GM23248 (cell line): ENCODE measurements at regions not wholly inside any gene's neighbourhood (a gene's known extent, or its start where the extent isn't known, plus 50 kb on each side); places are given as distances from the start of the nearest gene placed in this dataset.

Experiments
- DNase-seq: peaks from one replicate; pipeline ENCODE4 v3.0.0-alpha.2; 2015
- H2AFZ ChIP-seq: fragments of 200-600 bp; sonication (generic); 2 replicates; pipeline ENCODE4 v1.6.1; 2016; ENCODE audit warnings: antibody characterized with exemption
- H3F3A ChIP-seq: fragments of 200-600 bp; sonication (generic); 2 replicates; pipeline ENCODE4 v1.6.1; 2016; ENCODE audit warnings: mild to moderate bottlenecking, antibody characterized with exemption, mixed run types; ENCODE audit not compliant: insufficient read depth
- H3K27ac ChIP-seq: fragments of 200-600 bp; sonication (generic); 2 replicates; pipeline ENCODE4 v1.5.1; 2016; ENCODE audit warnings: mild to moderate bottlenecking
- H3K27me3 ChIP-seq: fragments of 200-600 bp; sonication (generic); replicated peaks from 2 replicates; pipeline ENCODE4 v1.6.1; 2016; ENCODE audit warnings: mild to moderate bottlenecking; ENCODE audit not compliant: insufficient read depth
- H3K36me3 ChIP-seq: fragments of 200-600 bp; sonication (generic); 2 replicates; pipeline ENCODE4 v1.6.1; 2016; ENCODE audit warnings: low read depth, mild to moderate bottlenecking
- H3K4me1 ChIP-seq: fragments of 200-600 bp; sonication (generic); 2 replicates; pipeline ENCODE4 v1.6.1; 2016; ENCODE audit warnings: mild to moderate bottlenecking; ENCODE audit not compliant: insufficient read depth
- H3K4me2 ChIP-seq: fragments of 200-600 bp; sonication (generic); one replicate; pipeline ENCODE4 v1.6.1; 2016; ENCODE audit warnings: mild to moderate bottlenecking; ENCODE audit not compliant: unreplicated experiment
- H3K4me3 ChIP-seq: fragments of 200-600 bp; sonication (generic); 2 replicates; pipeline ENCODE4 v1.5.1; 2016; ENCODE audit warnings: mild to moderate bottlenecking
- H3K79me2 ChIP-seq: fragments of 200-600 bp; sonication (generic); 2 replicates; pipeline ENCODE4 v1.6.1; 2016; ENCODE audit warnings: mild to moderate bottlenecking; ENCODE audit not compliant: insufficient read depth
- H3K9ac ChIP-seq: fragments of 200-600 bp; sonication (generic); 2 replicates; pipeline ENCODE4 v1.6.1; 2016; ENCODE audit warnings: mild to moderate bottlenecking
- H3K9me2 ChIP-seq: fragments of 200-600 bp; sonication (generic); 2 replicates; pipeline ENCODE4 v1.6.1; 2016; ENCODE audit warnings: mixed run types, mild to moderate bottlenecking, moderate library complexity; ENCODE audit not compliant: insufficient read depth
- H3K9me3 ChIP-seq: fragments of 200-600 bp; sonication (generic); one replicate; pipeline ENCODE4 v1.6.1; 2017; ENCODE audit warnings: low read depth
- H4K20me1 ChIP-seq: fragments of 200-600 bp; sonication (generic); 2 replicates; pipeline ENCODE4 v1.6.0; 2016; ENCODE audit not compliant: insufficient read depth
- EZH2 ChIP-seq: fragments of 200-600 bp; sonication (generic); IDR thresholded peaks from 2 replicates; pipeline ENCODE4 v1.6.1; 2018; ENCODE audit warnings: antibody characterized with exemption, mild to moderate bottlenecking; ENCODE audit not compliant: insufficient read depth, poor library complexity, severe bottlenecking
- EZH2phosphoT487 ChIP-seq: fragments of 200-600 bp; sonication (generic); IDR thresholded peaks from 2 replicates; pipeline ENCODE4 v1.6.1; 2018; ENCODE audit warnings: antibody characterized with exemption, moderate library complexity, mild to moderate bottlenecking, low read depth; ENCODE audit not compliant: insufficient read depth
- WGBS, 2 experiments: methylation state at CpG; one replicate each; pipeline ENCODE4 v1.1.6; 2015 to 2017; ENCODE audit warnings: low lambda C conversion rate in 2 of 2, low coverage in 1 of 2; ENCODE audit errors: missing lambda C conversion rate in 2 of 2; 5-methylcytosine and 5-hydroxymethylcytosine counted together
- in situ Hi-C: fragments of 300-500 bp; cut with MboI; formaldehyde crosslinking; loops from 2 replicates; pipeline ENCODE4 v1.15.0; 2020

DNA sequence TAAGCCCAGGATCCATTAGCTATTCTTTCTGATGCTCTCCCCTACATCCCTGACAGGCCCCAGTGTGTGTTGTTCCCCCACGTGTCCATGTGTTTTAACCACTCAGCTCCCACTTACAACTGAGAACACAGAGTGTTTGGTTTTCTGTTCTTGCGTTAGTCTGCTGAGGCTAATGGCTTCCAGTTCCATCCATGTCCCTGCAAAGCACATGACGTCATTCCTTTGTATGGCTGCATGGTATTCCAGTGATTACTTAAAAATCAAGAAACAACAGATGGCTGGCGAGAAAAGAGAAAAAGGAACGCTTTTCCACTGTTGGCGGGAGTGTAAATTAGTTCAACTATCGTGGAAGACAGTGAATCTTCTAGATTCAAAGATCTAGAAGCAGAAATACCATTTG, 556.0 kb downstream of the PTPRC start:
- Histone ChIP-seq H3K9me2 (no peaks in the 10 kb centered on the region), H3K4me3 (no peak overlapping the region), H3K9me3 (no peaks in the 10 kb centered on the region), H3K27ac (no peak overlapping the region), H4K20me1 (no peaks in the 10 kb centered on the region), H3K9ac (no peak overlapping the region), H3K27me3 (no peaks in the 10 kb centered on the region), H3F3A (no peaks in the 10 kb centered on the region), H2AFZ (no peak overlapping the region), H3K79me2 (no peaks in the 10 kb centered on the region), H3K36me3 (no peaks in the 10 kb centered on the region), H3K4me2 (no peak overlapping the region), H3K4me1 (no peaks in the 10 kb centered on the region)
- in situ Hi-C loops = no loop called here
- no peak for TF ChIP-seq EZH2
- TF ChIP-seq EZH2phosphoT487 = no peak
- 55 to 58% methylated on average over 7 of the region's 7 CpGs for WGBS, 2 experiments
- DNase-seq = no peak

DNA sequence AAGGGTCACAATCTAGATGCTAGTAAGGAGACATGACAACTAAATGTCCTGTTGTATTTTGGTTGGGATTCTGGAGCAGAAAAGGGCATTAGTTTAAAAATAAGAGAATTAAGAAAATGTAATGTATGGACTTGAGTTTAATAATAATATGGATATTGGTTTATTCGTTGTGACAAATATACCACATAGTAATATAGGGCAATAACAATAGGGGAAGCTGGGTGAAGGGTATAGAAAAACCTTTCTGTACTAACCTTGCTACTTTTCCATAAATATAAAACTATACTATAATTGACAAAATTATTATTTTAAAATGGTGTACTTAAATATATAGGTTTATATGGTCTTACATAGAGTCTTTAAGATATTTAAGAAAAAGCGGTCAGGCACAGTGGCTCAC, 558.9 kb downstream of the PTPRC start:
- Histone ChIP-seq H3K9ac (no peak overlapping the region), H3K36me3 (no peaks in the 10 kb centered on the region), H3F3A (no peaks in the 10 kb centered on the region), H4K20me1 (no peaks in the 10 kb centered on the region), H3K9me2 (no peaks in the 10 kb centered on the region), H3K79me2 (no peaks in the 10 kb centered on the region), H3K27me3 (no peaks in the 10 kb centered on the region), H3K27ac (no peak overlapping the region), H2AFZ (no peak overlapping the region), H3K4me2 (no peak overlapping the region), H3K4me1 (no peaks in the 10 kb centered on the region), H3K4me3 (no peak overlapping the region), H3K9me3 (no peaks in the 10 kb centered on the region)
- WGBS, 2 experiments = 60 to 62% methylated on average over 2 of the region's 2 CpGs
- TF ChIP-seq EZH2phosphoT487 (no peak), EZH2 (no peak)
- in situ Hi-C loops = no loop called here
- no peak for DNase-seq

- Histone ChIP-seq H3F3A (no peaks in the 10 kb centered on the region), H4K20me1 (no peaks in the 10 kb centered on the region), H3K27me3 (no peaks in the 10 kb centered on the region), H3K4me2 (no peak overlapping the region), H3K4me3 (no peak overlapping the region), H3K9ac (no peak overlapping the region), H3K36me3 (no peaks in the 10 kb centered on the region), H3K79me2 (no peaks in the 10 kb centered on the region), H2AFZ (no peak overlapping the region), H3K27ac (no peak overlapping the region), H3K4me1 (no peaks in the 10 kb centered on the region), H3K9me2 (no peaks in the 10 kb centered on the region), H3K9me3 (no peaks in the 10 kb centered on the region)
- TF ChIP-seq EZH2 (no peak), EZH2phosphoT487 (no peak)
- WGBS, 2 experiments = 36 to 43% methylated on average over 3 of the region's 3 CpGs
- no peak for DNase-seq
- in situ Hi-C loops = no loop called here
These were observed 563.5 kb downstream of the PTPRC start for GRCh38 chr1:199202331-199202730.

DNA sequence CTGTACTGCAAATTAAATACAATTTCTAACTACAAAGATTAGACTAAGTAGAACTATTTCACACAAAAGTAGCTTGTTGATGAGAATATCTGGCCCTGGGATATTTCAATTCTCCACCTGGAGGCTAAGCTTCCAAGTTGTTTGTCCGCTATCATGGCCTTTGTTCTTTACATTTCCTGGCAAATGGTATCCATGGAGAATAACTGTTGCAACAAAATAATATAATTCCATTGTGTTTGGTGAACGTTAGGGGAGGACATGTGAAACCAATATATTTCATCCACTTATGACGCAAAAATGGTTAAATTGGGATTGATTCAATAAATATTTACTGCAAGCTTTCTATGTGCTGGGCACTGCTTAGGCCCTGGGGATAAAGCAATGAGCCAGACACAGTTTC, 565.4 kb downstream of the PTPRC start:
- no peaks in the 10 kb centered on the region for H3F3A ChIP-seq
- 63 to 78% methylated on average over 3 of the region's 3 CpGs for WGBS, 2 experiments
- H3K4me3 ChIP-seq = no peak overlapping the region
- DNase-seq = no peak
- no peaks in the 10 kb centered on the region for H3K9me3 ChIP-seq
- H3K36me3 ChIP-seq = no peaks in the 10 kb centered on the region
- H3K27ac ChIP-seq = no peak overlapping the region
- no peaks in the 10 kb centered on the region for H3K4me1 ChIP-seq
- TF ChIP-seq EZH2 = no peak
- TF ChIP-seq EZH2phosphoT487 = no peak
- no peak overlapping the region for H2AFZ ChIP-seq
- no peak overlapping the region for H3K4me2 ChIP-seq
- H4K20me1 ChIP-seq = no peaks in the 10 kb centered on the region
- no peaks in the 10 kb centered on the region for H3K27me3 ChIP-seq
- H3K9me2 ChIP-seq = no peaks in the 10 kb centered on the region
- H3K9ac ChIP-seq = no peak overlapping the region
- no peaks in the 10 kb centered on the region for H3K79me2 ChIP-seq
- in situ Hi-C loops = no loop called here
